Renal cortex interstitium (tissue), 11 donors: ENCODE measurements at regions not wholly inside any gene's neighbourhood (a gene's known extent, or its start where the extent isn't known, plus 50 kb on each side); places are given as distances from the start of the nearest gene placed in this dataset.
"Not testable (repeated sequence)": the region's sequence is repeated elsewhere in the genome, so short reads cannot be mapped to it uniquely, and the experiment has no call there.

ENCODE experiments used
- DNase-seq, 11 donors: peaks; one replicate each; pipeline ENCODE4 v3.0.0-alpha.2; 2013; ENCODE audit warnings: low read depth in 9 of 11, low spot score in 4 of 11; ENCODE audit errors: extremely low read depth in 1 of 11

DNA sequence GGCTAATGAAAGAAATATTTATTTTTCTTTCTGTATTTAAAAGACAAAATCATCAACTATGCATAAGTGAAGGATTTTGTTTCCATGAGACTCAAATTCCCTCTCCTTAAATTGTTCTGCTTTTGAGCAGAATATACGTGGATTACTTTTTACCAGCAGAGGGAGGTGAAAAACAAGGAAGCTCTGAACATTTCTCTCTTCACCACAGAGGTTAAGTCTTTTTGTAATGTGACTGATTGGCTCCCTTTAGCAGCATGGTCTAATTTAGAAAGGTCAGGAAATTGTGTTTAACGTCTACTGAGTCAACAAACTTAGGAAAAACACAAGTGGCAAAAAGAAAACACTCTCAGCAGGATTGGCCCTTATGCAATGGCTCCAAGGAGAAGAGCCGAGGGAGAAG is 55.1 kb upstream of the F9 start:
- DNase-seq, result no peak

DNA sequence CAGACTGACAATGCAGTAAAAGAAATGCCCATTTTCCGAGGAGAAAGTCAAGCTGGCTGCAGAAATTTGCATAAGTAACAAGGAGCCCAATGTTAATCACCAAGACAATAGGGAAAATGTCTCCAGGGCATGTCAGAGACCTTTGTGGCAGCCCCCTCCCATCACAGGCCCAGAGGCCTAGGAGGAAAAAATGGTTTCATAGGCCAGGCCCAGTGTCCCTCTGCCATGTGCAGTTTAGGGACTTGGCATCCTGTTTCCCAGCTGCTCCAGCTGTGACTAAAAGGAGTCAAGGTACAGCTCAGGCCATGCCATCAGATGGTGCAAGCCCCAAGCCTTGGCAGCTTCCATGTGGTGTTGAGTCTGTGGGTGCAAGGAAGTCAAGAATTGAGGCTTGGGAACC is 68.6 kb upstream of the F9 start:
- not testable (repeated sequence) for DNase-seq

DNA sequence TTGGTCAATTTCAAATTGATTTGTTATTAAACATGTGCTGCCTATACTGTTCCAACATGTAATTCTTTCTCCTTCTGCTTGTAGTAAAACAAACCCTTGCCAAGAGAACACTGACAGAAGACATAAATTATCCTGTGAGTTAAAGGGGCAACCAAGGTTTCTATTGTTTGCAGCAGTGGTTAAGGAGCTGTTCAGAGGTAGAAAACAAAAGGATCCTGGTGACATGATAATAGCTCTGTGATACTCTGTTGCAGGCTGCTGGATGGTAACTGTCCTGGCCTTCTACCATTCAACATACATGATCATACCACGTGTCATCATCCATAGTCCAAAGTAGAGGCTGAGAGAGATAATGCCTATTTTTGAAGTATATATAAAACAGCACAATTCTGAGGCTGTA is 75.8 kb upstream of the F9 start:
- no peak for DNase-seq

DNA sequence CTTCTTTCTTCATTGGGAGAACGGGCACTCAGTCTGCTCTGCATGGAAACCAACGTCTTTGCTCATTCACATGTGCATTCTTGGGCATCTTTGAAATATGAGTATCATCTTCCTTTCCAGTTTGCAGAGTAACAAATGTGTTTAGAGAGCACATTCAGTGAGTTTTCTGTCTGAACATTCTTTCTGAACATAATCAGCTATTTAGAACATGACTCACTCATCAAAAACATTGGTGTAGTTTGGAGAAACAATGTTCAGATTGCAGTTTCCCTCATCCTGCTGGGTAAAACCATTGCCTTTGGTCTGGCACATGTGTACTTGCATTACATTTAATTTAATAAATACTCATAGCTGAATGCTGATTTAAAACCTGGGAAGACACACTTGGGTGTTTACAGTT is 81.5 kb upstream of the F9 start:
- DNase-seq, result no peak

DNA sequence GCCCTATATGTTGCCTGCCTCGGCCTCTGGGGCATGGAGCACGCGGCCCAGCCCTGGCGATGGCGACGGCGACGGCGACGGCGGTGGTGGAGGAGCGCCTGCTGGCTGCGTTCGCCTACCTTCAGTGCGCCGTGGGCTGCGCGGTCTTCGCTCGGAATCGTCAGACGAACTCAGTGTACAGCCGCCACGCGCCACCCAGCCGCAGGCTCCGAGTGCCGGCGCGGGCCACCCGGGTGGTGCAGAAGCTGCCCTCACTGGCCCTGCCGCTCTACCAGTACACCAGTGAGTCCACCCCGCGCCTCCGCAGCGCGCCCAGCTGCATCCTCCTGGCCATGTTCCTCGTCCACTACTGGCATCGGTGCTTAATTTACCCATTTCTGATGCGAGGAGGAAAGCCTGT is 83.7 kb upstream of the F9 start:
- DNase-seq, result no peak

DNA sequence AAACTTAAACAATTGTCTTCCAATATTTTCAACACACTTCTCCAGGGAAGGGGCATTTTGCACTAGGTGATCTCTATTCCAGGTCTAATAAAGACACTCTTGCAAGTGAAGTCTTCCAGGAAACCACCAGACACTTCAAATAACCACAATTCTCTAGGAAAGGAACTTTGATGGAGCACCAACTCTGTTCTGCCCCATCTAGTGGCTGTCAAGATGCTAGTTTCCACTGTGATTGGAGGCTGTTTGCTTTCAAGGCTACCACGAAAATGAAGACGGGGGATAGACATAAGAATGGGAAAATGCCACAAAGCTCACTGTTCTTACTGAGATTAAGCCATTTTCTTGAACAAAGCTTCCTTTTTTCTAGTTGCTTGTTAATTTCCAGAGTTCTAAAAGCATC is 100.6 kb upstream of the F9 start:
- no peak for DNase-seq

DNA sequence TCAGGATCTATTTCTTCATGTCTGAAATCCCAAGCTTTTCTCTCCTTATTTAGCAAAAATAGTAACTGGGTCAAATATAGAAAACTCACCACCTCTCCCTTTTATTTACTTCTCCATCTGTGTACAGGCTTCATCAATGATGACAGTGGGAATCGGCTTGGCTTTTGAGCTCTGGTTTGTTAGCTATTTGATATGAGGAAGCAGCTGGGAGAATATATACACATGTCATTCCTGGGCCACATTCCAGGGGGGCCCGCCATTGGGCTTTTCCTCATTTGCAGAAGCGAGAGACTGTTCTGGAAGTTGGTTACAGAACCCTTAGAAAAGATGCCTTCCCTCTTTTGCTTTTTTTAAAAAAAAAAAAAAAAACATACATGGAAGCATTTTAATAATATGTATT is 107.4 kb upstream of the F9 start:
- DNase-seq, result no peak

DNA sequence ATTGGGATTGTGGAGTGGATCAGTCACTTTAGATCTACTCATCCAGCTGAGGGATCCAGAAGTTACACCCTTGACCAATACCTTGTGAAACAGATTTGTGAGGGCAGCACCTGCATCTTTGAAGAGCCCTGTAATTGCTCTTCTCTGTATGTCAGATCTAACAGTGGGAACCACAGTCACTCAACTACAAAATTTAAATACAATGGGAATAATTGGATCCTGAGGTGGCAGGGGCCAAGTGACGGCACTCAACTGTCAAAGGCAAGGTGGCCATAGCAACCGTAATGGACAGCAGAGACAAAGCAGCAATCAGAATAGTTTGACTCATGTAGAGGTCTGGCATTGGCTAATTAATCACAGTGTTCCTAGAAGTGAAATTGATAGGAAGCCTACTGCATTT is 132.3 kb upstream of the F9 start:
- DNase-seq, result not testable (repeated sequence)

DNA sequence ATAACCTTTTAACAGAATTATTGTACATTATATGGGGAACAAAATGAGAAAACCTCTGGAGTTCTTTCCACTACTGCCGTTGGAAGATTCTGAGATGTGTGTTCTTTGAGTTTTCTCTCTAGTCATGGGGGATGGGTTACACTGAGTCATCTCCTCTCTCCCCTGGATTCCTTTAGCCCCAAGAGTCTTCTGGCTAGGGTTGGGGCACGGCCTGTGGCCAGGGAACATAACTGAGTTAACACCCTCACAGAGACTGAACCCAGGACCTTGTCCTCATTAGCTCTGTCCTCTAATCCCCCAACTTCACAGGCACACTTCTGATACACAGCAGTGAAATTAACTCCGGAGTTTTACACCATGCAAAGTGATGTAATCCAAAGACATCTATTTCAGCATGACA is 142.3 kb upstream of the F9 start:
- no peak for DNase-seq

DNA sequence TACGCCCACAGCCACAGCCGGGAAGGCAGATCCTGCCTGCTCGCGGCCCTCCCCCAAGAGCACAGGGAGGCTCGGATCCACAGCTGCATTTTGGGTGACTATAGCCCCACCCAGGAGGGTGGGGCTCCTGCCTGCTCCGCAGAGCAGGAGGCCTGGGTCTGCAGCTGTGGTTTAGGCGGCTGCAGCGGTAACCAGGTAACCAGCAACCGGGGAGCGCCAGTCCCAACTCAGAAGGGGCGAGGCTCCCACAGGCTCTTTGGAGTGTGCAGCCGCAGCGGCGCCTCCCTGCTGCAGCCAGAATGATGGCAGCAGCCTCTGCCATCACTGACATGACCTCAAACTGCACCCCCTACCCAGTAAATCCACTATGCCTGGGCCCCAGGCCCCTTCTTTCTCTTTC is 148.0 kb upstream of the F9 start:
- DNase-seq, result no peak

DNA sequence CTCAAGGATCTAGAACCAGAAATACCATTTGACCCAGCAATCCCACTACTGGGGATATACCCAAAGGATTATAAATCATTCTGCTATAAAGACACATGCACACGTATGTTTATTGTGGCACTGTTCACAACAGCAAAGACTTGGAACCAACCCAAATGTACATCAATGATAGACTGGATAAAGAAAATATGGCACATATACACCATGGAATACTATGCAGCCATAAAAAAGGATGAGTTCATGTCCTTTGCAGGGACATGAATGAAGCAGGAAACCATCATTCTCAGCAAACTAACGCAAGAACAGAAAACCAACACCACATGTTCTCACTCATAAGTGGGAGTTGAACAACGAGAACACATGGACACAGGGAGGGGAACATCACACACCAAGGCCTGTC is 154.0 kb upstream of the F9 start:
- not testable (repeated sequence) for DNase-seq

DNA sequence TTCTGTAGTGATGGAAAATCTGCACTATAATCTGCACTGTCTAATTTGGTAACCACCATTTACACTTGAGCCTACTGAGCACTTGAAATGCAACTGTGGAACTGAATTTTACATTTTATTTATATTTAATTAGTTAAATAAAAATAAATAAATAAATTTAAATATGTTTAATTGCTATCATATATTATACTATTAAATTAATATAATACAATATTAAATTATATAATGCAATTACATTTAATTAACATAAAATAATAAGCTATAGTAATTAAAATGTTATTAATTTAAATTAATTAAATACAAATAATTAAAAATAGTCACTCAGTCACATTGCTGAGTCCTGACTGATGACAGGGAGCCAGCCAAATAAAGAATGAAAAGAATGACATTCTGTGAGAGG is 170.2 kb upstream of the F9 start:
- DNase-seq, result no peak

DNA sequence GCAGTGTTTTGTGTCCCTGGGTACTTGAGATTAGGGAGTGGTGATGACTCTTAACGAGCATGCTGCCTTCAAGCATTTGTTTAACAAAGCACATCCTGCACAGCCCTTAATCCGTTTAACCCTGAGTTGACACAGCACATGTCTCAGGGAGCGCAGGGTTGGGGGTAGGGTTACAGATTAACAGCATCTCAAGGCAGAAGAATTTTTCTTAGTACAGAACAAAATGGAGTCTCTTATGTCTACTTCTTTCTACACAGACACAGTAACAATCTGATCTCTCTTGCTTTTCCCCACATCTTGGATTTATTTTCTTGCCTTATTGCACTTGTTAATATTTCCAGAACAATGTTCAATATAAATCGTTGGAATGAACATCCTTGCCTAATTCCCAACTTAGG is 187.9 kb upstream of the F9 start:
- not testable (repeated sequence) for DNase-seq

DNA sequence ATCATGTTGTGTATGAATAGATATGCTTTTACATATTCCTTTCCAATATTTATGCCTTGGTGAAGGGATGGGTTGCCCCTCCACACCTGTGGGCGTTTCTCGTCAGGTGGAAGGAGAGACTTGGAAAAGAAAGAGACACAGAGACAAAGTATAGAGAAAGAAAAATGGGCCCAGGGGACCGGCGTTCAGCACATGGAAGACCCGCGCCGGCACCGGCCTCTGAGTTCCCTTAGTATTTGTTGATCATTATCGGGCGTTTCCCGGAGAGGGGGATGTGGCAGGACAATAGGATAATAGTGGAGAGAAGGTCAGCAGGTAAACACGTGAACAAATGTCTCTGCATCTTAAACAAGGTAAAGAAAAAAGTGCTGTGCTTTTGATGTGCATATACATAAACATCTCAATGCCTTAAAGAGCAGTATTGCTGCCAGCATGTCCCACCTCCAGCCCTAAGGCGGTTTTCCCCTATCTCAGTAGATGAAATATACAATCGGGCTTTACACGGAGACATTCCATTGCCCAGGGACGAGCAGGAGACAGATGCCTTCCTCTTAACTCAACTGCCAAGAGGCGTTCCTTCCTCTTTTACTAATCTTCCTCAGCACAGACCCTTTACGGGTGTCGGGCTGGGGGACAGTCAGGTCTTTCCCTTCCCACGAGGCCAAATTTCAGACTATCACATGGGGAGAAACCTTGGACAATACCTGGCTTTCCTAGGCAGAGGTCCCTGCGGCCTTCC is 188.5 kb upstream of the F9 start:
- DNase-seq, result not testable (repeated sequence)

DNA sequence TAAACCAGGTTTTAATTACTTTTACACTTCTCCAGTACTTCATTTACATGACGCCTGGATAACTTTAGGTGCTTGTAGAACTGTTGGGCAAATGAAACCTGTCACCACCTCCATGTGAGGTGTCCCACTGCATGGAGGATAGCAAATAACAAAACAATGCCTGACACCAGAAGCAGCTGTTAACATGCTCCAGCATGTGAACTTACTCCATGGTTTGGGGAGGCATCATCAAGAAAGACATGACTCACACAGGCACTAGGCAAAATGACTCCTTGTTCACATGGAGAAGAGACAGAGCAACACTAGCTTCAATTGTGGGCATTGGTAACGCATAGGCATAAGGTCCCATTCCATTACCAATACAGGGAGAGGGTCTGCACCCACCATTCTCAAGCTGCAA is 198.1 kb upstream of the F9 start:
- no peak for DNase-seq

DNA sequence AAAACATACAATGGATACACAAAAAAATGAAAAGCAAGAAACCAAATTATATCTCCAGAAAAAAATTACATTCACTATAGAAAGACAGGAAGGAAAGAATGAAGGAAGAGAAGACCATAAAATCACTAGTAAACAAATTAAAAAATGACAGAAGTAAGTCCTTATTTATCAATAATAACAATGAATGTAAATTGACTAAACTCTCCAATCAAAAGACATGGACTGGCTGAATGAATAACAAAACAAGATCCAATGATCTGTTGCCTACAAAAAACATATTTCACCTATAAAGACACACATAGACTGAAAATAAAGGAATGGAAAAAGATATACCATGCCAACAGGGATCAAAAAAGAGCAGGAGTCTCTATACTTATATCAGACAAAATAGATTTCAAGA is 203.2 kb upstream of the F9 start:
- DNase-seq, result no peak

DNA sequence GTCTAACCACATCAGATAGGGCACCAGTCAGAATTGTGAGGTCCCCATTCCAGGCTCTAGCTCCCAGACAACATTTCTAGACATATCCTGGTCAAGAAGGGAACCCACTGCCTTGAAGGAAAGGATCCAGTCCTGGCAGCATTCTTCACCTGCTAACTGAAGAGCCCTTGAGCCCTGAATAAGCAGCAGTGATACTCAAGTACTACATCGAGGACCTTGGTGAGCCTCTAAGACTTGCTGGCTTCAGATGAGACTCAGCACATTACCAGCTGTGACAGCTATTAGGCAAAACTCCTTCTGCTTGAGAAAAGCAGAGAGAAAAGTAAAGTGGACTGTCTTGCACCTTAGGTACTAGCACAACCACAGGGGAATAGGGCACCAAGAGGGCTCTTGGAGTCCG is 205.8 kb upstream of the F9 start:
- no peak for DNase-seq

DNA sequence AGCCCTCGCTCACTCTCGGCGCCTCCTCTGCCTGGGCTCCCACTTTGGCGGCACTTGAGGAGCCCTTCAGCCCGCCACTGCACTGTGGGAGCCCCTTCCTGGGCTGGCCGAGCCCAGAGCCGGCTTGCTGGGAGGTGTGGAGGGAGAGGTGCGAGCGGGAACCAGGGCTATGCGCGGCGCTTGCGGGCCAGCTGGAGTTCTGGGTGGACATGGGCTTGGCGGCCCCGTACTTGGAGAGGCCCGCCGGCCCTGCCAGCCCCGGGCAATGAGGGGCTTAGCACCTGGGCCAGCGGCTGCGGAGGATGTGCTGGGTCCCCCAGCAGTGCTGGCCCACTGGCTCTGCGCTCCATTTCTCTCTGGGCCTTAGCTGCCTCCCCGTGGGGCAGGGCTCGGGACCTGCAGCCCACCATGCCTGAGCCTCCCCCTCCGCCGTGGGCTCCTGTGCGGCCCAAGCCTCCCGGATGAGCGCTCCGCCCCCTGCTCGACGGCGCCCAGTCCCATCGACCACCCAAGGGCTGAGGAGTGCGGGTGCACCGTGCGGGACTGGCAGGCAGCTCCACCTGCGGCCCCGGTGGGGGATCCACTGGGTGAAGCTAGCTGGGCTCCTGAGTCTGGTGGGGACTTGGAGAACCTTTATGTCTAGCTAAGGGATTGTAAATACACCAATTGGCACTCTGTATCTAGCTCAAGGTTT is 209.7 kb upstream of the F9 start:
- DNase-seq, result not testable (repeated sequence)

DNA sequence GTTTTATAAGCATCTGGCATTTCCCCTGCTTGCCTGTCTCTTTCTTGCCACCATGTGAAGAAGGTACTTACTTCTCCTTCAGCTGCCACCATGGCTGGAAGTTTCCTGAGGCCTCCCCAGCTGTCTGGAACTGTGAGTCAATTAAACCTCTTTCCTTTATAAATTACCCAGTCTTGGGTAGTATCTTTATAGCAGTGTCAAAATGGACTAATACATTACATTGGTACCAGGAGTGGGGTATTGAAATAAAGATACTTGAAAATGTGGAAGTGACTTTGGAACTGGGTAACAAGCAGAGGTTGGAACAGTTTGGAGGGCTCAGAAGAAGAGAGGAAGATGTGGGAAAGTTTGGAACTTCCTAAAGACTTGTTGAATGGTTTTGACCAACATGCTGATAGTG is 223.9 kb upstream of the F9 start:
- not testable (repeated sequence) for DNase-seq

DNA sequence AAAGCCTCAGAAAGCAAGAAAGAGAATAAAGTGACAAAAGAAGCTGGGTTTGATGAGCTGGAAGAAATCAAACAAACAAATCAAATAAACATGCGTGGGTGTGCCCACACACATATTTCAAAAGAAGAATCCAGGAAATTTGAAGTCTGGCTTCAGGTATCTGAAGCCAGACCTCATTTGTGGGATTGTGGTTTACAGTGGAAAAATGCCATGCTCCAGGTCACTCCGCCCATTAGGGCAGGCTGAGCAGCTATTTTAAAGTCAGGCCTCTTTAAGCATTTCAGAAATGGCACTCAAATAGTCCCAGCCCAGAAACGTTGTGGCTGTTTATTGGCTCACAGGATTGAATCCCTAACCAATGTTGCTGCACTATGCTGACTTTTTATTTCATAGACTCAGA is 226.1 kb upstream of the F9 start:
- DNase-seq, result no peak

DNA sequence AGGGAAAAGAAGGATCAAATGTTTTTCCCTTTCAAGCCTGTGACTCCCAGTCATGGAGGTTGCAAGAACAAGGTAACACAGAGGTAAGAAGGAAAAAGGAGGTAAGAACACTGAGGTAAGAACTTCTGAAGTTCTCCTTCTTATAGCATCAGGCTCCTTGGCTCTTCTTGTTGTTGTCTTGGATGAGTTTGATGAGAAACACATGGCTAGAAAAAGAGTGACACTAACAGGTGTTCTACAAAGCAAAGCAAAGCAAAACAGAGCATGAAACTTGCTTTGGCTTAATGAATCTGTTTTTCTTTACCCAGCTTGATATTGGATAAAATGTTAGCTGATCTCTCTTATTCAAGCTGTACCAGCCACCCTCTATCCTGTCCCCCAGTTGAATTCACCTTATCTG is 231.2 kb upstream of the F9 start:
- DNase-seq, result no peak
